ENCODE measurements at regions not wholly inside any gene's neighbourhood (a gene's known extent, or its start where the extent isn't known, plus 50 kb on each side); places are given as distances from the start of the nearest gene placed in this dataset.
"Not testable (repeated sequence)": the region's sequence is repeated elsewhere in the genome, so short reads cannot be mapped to it uniquely, and the experiment has no call there.

DNA sequence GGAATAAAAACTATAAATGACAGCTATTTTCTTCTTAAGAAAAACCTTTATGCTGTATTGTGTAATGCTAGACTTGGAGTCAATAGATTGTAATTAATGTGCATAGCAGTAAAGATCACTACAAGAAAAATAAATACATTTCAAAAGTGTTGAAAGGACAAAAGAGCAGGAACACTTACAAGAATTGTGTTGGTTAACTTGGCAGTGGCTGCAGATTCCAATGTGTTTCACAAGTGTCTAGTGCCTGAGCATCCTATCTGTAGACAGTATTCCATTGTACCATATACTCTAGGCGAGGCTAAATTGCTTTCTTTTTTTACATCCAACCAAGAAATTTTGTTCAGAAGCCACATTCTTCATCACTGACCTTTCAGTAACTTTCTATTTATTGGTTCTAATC, 924.1 kb downstream of the EPHA7 start:
- DNase-seq, result no peak

DNA sequence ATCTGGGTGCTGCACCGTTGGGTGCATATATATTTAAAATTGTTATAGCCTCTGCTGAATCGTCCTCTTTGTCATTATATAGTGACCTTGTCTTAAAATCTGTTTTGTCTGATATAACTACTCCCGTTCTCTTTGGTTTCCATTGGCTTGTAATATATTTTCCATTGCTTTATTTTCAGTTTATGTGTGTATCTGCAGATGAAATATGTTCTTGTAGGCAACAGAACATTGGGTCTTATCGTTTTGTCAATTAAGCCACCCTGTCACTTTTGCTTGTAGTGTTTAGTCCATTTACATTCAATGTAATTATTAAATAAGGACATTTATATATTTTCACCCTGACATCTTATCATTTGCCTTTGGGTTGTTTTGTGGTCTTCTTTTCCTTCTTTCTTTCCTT, 933.9 kb downstream of the EPHA7 start:
- DNase-seq, result no peak

DNA sequence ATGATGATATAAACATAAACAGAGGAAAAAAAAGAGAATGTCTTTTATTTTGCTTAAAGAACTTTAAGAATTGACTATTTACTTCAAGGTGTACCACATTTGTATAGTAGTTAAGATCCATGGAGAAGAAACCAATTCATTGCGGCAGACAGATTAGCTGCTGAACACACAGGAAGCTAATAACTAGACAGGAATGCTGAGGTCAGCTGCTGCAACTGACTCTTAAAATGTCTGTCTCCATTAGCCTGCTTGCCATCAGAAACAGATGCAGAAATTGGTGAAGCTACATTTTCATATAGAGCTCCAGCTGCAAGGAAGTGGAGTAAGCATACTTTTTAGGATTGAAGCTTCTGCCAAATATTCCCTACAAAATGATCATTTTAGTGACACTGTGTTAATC, 939.5 kb downstream of the EPHA7 start:
- DNase-seq, result no peak

GRCh38 chr6:92473056-92473455, 946.3 kb downstream of the EPHA7 start:
- no peak for DNase-seq

DNA sequence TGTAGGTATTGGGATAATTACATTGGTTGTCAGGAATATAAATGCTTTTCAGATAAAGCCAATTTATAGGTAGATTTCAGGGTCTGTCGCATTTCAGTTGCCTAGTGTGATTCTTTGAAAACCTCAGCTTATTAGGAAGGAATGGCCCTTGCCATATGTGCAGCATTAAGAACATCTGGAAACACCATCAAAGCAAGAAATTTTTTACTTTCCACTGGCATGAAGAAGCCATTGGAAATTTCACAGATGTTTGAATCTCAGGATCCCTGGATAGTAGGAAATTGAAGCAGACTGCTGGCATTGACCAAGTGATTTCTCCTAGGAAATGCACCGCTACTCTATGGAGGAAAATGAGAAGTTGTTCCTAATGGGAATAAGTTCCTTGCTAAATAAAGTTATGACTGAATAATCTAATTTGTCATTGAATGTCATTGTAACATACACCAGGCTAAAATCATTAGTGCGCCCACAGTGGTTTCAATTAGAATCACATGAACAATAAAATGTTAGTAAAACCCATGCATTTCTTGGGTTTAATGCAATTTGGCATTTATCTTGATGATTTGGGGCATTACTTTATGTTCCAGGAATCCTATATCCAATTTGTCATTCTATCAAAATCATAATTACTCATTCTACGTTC, 950.1 kb downstream of the EPHA7 start:
- DNase-seq, result no peak

- DNase-seq, result no peak
Observed at GRCh38 chr6:92468066-92468465, 951.3 kb downstream of the EPHA7 start.

- DNase-seq, result no peak
Observed at GRCh38 chr6:92460133-92460532, 959.2 kb downstream of the EPHA7 start.

GRCh38 chr6:92459606-92460005, 959.8 kb downstream of the EPHA7 start:
- no peak for DNase-seq

GRCh38 chr6:92446052-92446451, 973.3 kb downstream of the EPHA7 start:
- no peak for DNase-seq

DNA sequence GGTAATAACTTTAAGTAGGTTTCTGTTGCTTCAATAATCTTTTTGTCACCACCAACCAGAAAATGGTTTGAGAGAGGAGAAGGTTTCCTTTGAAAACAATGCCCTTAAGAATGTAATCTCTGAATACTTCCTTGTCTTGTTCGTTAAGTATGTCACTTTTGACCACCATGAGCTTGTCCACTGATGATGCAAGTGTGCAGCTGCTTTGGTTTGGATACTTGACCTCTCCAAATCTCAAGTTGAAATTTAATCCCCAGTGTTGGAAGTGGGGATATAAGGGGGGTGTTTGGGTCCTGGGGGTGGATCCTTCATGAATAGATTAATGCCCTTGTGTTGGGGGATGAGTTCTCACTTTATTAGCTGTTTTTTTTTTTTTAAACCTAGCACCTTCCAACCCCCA, 985.4 kb downstream of the EPHA7 start:
- DNase-seq, result no peak

DNA sequence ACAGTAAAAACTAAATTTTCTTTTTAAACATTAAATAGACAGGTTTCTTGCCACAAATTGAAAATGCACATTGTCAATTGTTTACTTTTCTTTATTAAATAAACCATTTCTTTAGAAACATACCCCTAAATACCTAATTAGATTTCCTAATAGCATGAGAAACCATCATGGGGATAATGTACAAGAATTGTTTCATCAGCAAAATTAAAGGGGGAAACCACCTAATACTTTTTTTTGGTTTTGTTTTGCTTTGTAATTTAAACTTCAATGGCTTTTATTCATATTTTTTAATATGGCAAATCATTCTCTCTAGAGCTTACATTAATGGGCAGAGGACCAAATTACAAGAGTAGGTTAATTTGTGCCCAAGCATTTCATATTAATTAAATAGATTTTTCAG, 987.9 kb downstream of the EPHA7 start:
- DNase-seq, result no peak

DNA sequence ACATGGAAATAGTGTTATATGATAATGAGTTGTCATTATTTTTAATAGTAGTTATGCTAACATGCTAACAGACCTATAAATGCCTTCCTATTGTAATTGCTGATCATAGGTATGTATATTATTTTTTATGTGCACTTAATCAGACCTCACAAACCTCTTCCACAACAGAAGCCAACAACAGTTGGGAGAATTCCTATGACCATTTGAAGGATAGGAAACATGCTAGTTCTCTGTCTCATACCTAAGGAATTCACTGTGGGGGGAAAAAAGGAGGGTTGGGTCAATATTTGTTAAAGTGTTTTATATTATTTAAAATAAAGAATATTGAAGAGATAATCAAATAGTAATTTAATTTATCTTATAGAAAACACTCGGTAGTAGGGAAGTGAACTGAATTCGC, 990.9 kb downstream of the EPHA7 start:
- no peak for DNase-seq

DNA sequence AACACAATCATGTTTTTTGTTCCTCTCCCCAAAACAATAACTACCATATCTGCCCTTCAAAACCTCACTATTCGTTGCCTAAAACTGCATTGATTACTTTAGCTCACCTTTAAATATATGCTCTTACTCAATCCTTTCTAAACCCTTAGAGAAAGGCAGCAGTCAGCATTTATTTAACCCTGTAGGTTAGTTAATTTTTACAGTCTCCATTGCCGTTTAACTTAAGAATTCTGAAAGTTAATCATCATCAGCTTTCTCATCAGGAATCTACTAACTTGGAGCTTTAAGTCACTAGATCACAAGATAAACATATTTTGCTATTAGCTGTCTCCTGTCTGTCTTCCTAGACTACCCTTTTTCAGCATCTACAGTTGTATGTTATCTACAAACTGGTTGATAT, 991.9 kb downstream of the EPHA7 start:
- no peak for DNase-seq

GRCh38 chr6:92415656-92416055, 1003.7 kb downstream of the EPHA7 start:
- no peak for DNase-seq

GRCh38 chr6:92408350-92408749, 1011.0 kb downstream of the EPHA7 start:
- DNase-seq, result no peak

DNA sequence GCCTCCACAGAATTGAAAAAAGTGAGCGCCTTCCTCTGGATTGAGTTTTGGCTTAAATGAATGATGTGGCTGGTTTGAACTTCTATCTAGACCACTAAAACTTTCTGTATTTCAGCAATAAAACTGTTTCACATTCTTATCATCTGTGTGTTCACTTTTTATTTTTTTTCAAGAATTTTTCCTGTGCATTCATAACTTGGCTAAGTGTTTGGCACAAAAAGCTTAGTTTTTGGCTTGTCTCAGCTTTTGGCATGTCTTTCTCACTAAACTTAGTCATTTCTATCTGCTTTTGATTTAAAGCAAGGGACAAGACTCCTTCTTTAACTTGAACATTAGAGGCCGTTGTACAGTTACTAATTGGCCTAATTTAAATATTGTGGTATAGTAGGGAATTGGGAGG, 1015.1 kb downstream of the EPHA7 start:
- no peak for DNase-seq

GRCh38 chr6:92399911-92400310, 1019.4 kb downstream of the EPHA7 start:
- no peak for DNase-seq

DNA sequence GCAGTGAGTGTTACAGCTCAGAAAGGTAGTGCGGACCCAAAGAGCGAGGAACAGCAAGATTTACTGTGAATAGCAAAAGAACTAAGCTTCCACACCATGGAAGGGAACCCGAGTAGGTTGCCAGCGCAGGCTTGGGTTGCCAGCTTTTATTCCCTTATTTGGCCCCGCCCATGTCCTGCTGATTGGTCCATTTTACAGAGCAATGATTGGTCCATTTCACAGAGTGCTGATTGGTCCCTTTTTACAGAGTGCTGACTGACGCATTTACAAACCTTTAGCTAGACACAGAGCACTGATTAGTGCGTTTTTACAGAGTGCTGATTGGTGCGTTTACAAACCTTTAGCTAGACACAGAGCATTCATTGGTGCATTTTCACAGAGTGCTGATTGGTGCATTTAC, 1030.7 kb downstream of the EPHA7 start:
- DNase-seq, result not testable (repeated sequence)

- DNase-seq, result no peak
Observed at GRCh38 chr6:92380803-92381601, 1038.4 kb downstream of the EPHA7 start.

GRCh38 chr6:92377137-92377536, 1042.2 kb downstream of the EPHA7 start:
- no peak for DNase-seq

- no peak for DNase-seq
Observed at GRCh38 chr6:92376691-92377090, 1042.7 kb downstream of the EPHA7 start.

DNA sequence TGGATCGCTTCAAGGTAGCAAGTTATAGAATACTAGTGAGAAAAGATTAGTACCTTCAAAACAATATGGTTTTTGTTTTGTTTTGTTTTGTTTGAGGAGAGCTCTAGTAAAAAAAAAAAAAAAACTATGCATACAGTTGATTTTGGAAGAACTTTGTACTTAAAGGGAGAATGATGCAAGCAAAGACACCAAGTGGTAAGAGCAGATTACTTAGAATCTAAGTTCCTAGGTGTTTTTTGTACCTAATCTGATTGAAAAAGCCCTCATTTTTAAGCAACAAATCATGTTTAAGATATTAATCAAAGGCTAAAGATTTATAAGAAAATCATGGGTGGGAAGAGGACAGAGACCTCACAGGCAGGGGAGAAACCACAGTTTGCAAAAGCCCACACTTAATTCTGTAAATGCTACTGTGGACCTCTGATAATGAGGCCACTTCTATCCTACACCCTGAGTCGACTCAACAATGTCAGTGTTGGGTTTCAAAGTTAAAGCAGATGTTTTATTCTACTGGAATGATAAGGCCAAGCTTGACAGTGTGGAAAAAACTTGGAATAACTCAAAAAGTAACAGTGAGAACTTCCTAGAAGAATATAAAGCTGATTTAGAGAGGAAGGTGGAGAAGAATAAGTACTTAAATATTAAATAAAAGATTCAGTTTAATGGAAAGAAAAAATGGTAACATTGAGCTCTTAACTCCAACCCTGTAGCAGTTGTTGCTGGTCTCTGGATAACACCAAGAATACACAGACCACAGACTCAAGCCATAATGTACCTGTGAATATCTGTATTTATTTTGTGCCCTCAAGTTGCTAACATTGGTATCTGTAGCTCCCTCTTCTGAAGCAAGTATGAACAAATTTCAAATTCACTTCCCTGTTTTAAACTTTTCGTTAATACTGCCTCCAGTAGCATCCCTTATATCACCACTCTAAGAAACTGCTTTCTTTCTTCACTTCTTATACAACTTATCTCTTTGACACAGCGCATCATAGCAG, 1047.8 kb downstream of the EPHA7 start:
- no peak for DNase-seq

- no peak for DNase-seq
Observed at GRCh38 chr6:92369309-92369708, 1050.0 kb downstream of the EPHA7 start.

Measured in NCI-H510A treated with DMSO at 0.1 percent for 48 hours (cell line).